Gastrocnemius medialis (tissue), 4 donors: ENCODE measurements at regions not wholly inside any gene's neighbourhood (a gene's known extent, or its start where the extent isn't known, plus 50 kb on each side); places are given as distances from the start of the nearest gene placed in this dataset.

Experiments
- CTCF ChIP-seq, 5 experiments: fragments of 450-650 bp in 3 of 5; fragments of 200-600 bp in 2 of 5; sonication (generic) in 2 of 5; IDR thresholded peaks in 4 of 5; conservative IDR thresholded peaks in 1 of 5; 1 replicate in 4 of 5; 2 replicates in 1 of 5; pipeline ENCODE4 v1.5.1; 2016 to 2019; ENCODE audit warnings: antibody characterized with exemption in 5 of 5, mild to moderate bottlenecking in 3 of 5, moderate library complexity in 3 of 5
- POLR2A ChIP-seq, 2 donors: fragments of 450-650 bp; IDR thresholded peaks; one replicate each; pipeline ENCODE4 v1.6.1; 2017; ENCODE audit warnings: antibody characterized with exemption in 2 of 2, mild to moderate bottlenecking in 2 of 2, moderate library complexity in 2 of 2

GRCh38 chr12:113759135-113759534 lies 207.0 kb downstream of the RBM19 start:
- TF ChIP-seq CTCF (IDR thresholded peaks at IDR 0.05 in 4 of 5, conservative IDR thresholded peaks at IDR 0.05 in 1 of 5) (no peak), POLR2A (IDR thresholded peaks at IDR 0.05) (no peak)
